Osteocyte (in vitro differentiated cells): ENCODE measurements at regions not wholly inside any gene's neighbourhood (a gene's known extent, or its start where the extent isn't known, plus 50 kb on each side); places are given as distances from the start of the nearest gene placed in this dataset.

Experiments
- DNase-seq: peaks from one replicate; pipeline ENCODE4 v3.0.0; 2021; ENCODE audit warnings: mixed read lengths; ENCODE audit not compliant: unreplicated experiment; ENCODE audit errors: extremely low spot score
- H3K27ac Mint-ChIP-seq: one replicate; pipeline ENCODE4 v1.8.0; 2021; ENCODE audit warnings: mild to moderate bottlenecking, mixed read lengths; ENCODE audit not compliant: unreplicated experiment
- H3K27me3 Mint-ChIP-seq: one replicate; pipeline ENCODE4 v1.8.0; 2021; ENCODE audit warnings: mixed read lengths; ENCODE audit not compliant: unreplicated experiment
- H3K36me3 Mint-ChIP-seq: one replicate; pipeline ENCODE4 v1.8.0; 2021; ENCODE audit warnings: mixed read lengths; ENCODE audit not compliant: unreplicated experiment
- H3K4me1 Mint-ChIP-seq: one replicate; pipeline ENCODE4 v1.8.0; 2021; ENCODE audit warnings: mixed read lengths; ENCODE audit not compliant: unreplicated experiment
- H3K4me3 Mint-ChIP-seq: one replicate; pipeline ENCODE4 v1.8.0; 2021; ENCODE audit warnings: mild to moderate bottlenecking, moderate library complexity, mixed read lengths; ENCODE audit not compliant: unreplicated experiment
- H3K9me3 Mint-ChIP-seq: one replicate; pipeline ENCODE4 v1.8.0; 2021; ENCODE audit warnings: mixed read lengths; ENCODE audit not compliant: unreplicated experiment
- CTCF ChIP-seq: fragments of 200-600 bp; sonication (generic); IDR thresholded peaks from 2 replicates; pipeline ENCODE4 v1.5.0; 2021; ENCODE audit warnings: antibody characterized with exemption, mild to moderate bottlenecking, moderate library complexity

DNA sequence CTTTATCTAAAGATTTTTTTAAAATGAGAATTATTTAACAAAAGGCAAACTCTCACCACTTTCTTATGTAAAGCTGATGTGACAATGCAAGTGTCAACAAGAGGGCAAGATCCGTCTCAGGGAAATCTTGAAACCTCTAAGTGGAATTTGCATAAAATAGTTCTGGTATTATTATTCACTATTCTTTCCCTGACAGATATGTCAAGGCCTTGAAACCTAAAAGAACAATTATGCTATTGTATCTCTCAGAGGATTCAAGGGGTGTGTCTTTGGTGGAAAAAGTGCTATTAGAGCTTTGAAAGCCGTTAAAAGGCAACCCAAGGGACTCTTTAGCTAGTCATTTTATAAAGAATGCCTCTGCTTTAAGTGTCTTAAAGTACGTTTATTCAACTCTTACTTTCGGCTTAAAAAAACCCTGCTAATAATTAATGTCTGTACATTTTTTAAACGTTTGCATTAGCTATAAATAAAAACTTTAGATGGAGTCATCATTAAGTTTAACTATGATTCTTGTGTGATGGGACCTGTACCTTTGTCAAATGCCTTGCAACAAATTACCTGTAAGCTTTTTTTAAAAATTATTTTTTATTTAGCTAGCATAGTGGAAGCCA is 585.5 kb downstream of the VRK1 start:
- no peak overlapping the region for H3K4me3 Mint-ChIP-seq
- DNase-seq = no peak
- H3K27ac Mint-ChIP-seq = no peak overlapping the region
- no peaks in the 10 kb centered on the region for H3K27me3 Mint-ChIP-seq
- H3K36me3 Mint-ChIP-seq = no peaks in the 10 kb centered on the region
- H3K4me1 Mint-ChIP-seq = no peaks in the 10 kb centered on the region
- H3K9me3 Mint-ChIP-seq = peaks cover 33% of the 10 kb centered on the region
- no peak for TF ChIP-seq CTCF

GRCh38 chr14:97385727-97386126 is 588.5 kb downstream of the VRK1 start:
- Mint-ChIP-seq H3K9me3 (peaks cover 25% of the 10 kb centered on the region), H3K36me3 (no peaks in the 10 kb centered on the region), H3K4me3 (no peak overlapping the region), H3K27ac (no peak overlapping the region), H3K4me1 (no peaks in the 10 kb centered on the region), H3K27me3 (no peaks in the 10 kb centered on the region)
- no peak for TF ChIP-seq CTCF
- no peak for DNase-seq

GRCh38 chr14:97387252-97387874 is 590.2 kb downstream of the VRK1 start:
- H3K4me3 Mint-ChIP-seq = no peak overlapping the region
- H3K4me1 Mint-ChIP-seq = no peaks in the 10 kb centered on the region
- no peak for TF ChIP-seq CTCF
- no peaks in the 10 kb centered on the region for H3K36me3 Mint-ChIP-seq
- no peak overlapping the region for H3K27ac Mint-ChIP-seq
- no peak for DNase-seq
- peaks cover 26% of the 10 kb centered on the region for H3K9me3 Mint-ChIP-seq
- H3K27me3 Mint-ChIP-seq = no peaks in the 10 kb centered on the region

- Mint-ChIP-seq H3K4me1 (no peaks in the 10 kb centered on the region), H3K27me3 (no peaks in the 10 kb centered on the region), H3K9me3 (peaks cover 26% of the 10 kb centered on the region), H3K4me3 (no peak overlapping the region), H3K36me3 (no peaks in the 10 kb centered on the region), H3K27ac (no peak overlapping the region)
- TF ChIP-seq CTCF = no peak
- no peak for DNase-seq
Measured at GRCh38 chr14:97388408-97388807, 591.2 kb downstream of the VRK1 start.

DNA sequence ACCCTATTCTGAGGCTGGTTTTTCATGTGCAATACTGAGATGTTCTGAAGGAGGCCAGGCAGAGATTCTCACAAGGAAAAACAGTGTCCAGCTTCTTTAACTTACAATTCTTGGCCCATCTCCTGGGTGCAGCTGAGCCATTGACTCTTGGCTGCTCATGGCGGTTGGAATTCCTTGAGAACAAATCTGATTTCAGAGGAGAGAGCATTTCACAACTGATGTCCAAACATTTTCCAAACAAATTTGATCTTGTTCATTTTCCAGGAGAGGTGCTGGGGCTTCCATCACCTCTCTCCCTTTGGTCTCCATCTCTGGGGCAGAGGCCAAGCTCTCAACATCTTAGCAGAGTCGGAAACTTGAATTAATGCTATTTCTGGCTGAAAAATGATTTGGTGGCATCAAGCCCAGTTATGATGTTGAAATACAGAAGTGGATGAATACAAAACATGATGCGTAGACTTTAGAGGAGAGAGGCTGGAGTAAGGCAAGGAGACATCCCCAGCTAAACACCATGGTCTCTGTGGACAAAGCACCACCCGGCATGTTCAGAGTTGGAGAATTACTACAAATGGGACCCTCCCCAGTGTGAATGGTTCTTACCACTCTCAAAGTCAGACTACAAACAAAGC is 593.0 kb downstream of the VRK1 start:
- Mint-ChIP-seq H3K4me1 (no peaks in the 10 kb centered on the region), H3K4me3 (no peak overlapping the region), H3K27ac (no peak overlapping the region), H3K27me3 (no peaks in the 10 kb centered on the region), H3K9me3 (peaks cover 21% of the 10 kb centered on the region), H3K36me3 (no peaks in the 10 kb centered on the region)
- TF ChIP-seq CTCF = no peak
- no peak for DNase-seq
